GM12878 (cell line): ENCODE measurements at regions not wholly inside any gene's neighbourhood (a gene's known extent, or its start where the extent isn't known, plus 50 kb on each side); places are given as distances from the start of the nearest gene placed in this dataset.

ENCODE experiments used
- ATAC-seq: fragments of 200-7000 bp; cut with Tn5 transposase; 3 replicates; pipeline ENCODE4 v1.9.1; 2020; ENCODE audit warnings: mild to moderate bottlenecking, moderate library complexity
- BruUV-seq: library from RNA; stranded (reverse); fragments of 400-500 nt; replicated peaks from 2 replicates; lab custom pipeline; 2021; lab: Mats Ljungman, UMichigan
- CTCF ChIA-PET: fragments of 300-600 bp; sonication (Branson Sonifier 250); formaldehyde crosslinking; extraction: SDS; loops from one replicate; lab custom pipeline; 2021; ENCODE audit warnings: inconsistent platforms; lab: Yijun Ruan, JAX
- POLR2A ChIA-PET: fragments of 350-600 bp; formaldehyde crosslinking; extraction: SDS; loops from one replicate; lab custom pipeline; 2021; ENCODE audit warnings: inconsistent platforms; lab: Charles Lee
- RAD21 ChIA-PET: fragments of 300-600 bp; sonication (Branson Sonifier 250); formaldehyde crosslinking; loops from one replicate; lab custom pipeline; 2023; ENCODE audit warnings: antibody characterized with exemption; ENCODE audit not compliant: unreplicated experiment; lab: Charles Lee
- SMC1A ChIA-PET: fragments of 300-600 bp; sonication (Branson Sonifier 250); formaldehyde crosslinking; loops from one replicate; lab custom pipeline; 2023; ENCODE audit not compliant: unreplicated experiment, uncharacterized antibody; lab: Charles Lee
- DNase-seq: peaks from one replicate; pipeline ENCODE4 v3.0.0-alpha.2; 2011; ENCODE audit warnings: low read depth, low spot score
- FAIRE-seq: peaks from 3 replicates; lab custom pipeline; 2011; peaks lifted over from hg19 to GRCh38; lab: Jason Lieb, UNC
- H2AFZ ChIP-seq: 2 replicates; pipeline ENCODE4 v1.6.0; 2011; ENCODE audit warnings: low read depth, low read length, control low read depth; ENCODE audit not compliant: control insufficient read depth
- H3K27ac ChIP-seq: 2 replicates; pipeline ENCODE4 v1.5.1; 2011; ENCODE audit warnings: control low read depth; ENCODE audit not compliant: control insufficient read depth, insufficient read depth
- H3K27me3 ChIP-seq, 2 experiments: replicated peaks in 1 of 2; 2 replicates each; pipeline versions ENCODE4 v1.6.0 to v1.6.1; 2011; ENCODE audit warnings: low read length in 1 of 2; ENCODE audit not compliant: control insufficient read depth in 2 of 2, insufficient read depth in 2 of 2
- H3K36me3 ChIP-seq, 2 experiments: 2 replicates each; pipeline ENCODE4 v1.5.1; 2011; ENCODE audit warnings: low read length in 1 of 2; ENCODE audit not compliant: control insufficient read depth in 2 of 2, insufficient read depth in 2 of 2
- H3K4me1 ChIP-seq: 2 replicates; pipeline ENCODE4 v1.6.1; 2011; ENCODE audit warnings: mild to moderate bottlenecking, low read length, moderate library complexity, mixed read lengths; ENCODE audit not compliant: control insufficient read depth, insufficient read depth
- H3K4me2 ChIP-seq: 2 replicates; pipeline ENCODE4 v1.6.0; 2011; ENCODE audit warnings: control low read depth; ENCODE audit not compliant: control insufficient read depth, insufficient read depth
- H3K4me3 ChIP-seq: fragments of 200-600 bp; sonication (generic); 2 replicates; pipeline ENCODE4 v1.5.1; 2016
- H3K79me2 ChIP-seq: 2 replicates; pipeline ENCODE4 v1.6.0; 2011; ENCODE audit warnings: low read length; ENCODE audit not compliant: control insufficient read depth, insufficient read depth
- H3K9ac ChIP-seq: 2 replicates; pipeline ENCODE4 v1.8.0; 2011; ENCODE audit warnings: low read length, control low read depth, mixed read lengths; ENCODE audit not compliant: control insufficient read depth, insufficient read depth
- H3K9me3 ChIP-seq: replicated peaks from 3 replicates; pipeline ENCODE4 v1.5.1; 2011; ENCODE audit warnings: mild to moderate bottlenecking, low read length; ENCODE audit not compliant: control insufficient read depth, insufficient read depth
- H4K20me1 ChIP-seq: 2 replicates; pipeline ENCODE4 v1.6.0; 2011; ENCODE audit not compliant: control insufficient read depth, insufficient read depth
- DPF2 ChIP-seq: fragments of 450-650 bp; IDR thresholded peaks from 2 replicates; pipeline ENCODE4 v1.6.1; 2017; ENCODE audit warnings: mild to moderate bottlenecking
- FOXK2 ChIP-seq: fragments of 450-650 bp; IDR thresholded peaks from 2 replicates; pipeline ENCODE4 v1.6.1; 2017; ENCODE audit warnings: mild to moderate bottlenecking, moderate library complexity
- IRF4 ChIP-seq: IDR thresholded peaks from 2 replicates; pipeline ENCODE4 v1.6.1; 2011; ENCODE audit warnings: low read depth, low read length
- REST ChIP-seq: IDR thresholded peaks from 2 replicates; pipeline ENCODE4 v1.6.1; 2012; ENCODE audit warnings: mild to moderate bottlenecking, low read depth, low read length
- RUNX3 ChIP-seq: IDR thresholded peaks from 2 replicates; pipeline ENCODE4 v1.6.1; 2012; ENCODE audit warnings: low read length, inconsistent platforms
- SUPT20H ChIP-seq: IDR thresholded peaks from 2 replicates; pipeline ENCODE4 v1.6.1; 2011; ENCODE audit warnings: low read depth, mild to moderate bottlenecking, low read length, moderate library complexity, borderline replicate concordance; ENCODE audit not compliant: control insufficient read depth
- USF2 ChIP-seq: IDR thresholded peaks from 2 replicates; pipeline ENCODE4 v1.6.1; 2011; ENCODE audit warnings: low read depth, low read length, improper control_type of control experiment, borderline replicate concordance
- WRNIP1 ChIP-seq: IDR thresholded peaks from 2 replicates; pipeline ENCODE4 v1.6.1; 2011; ENCODE audit warnings: low read depth, low read length, improper control_type of control experiment, borderline replicate concordance
- ZBTB4 ChIP-seq: fragments of 450-650 bp; formaldehyde crosslinking; IDR thresholded peaks from 2 replicates; pipeline ENCODE4 v1.4.0; 2022; ENCODE audit warnings: mild to moderate bottlenecking, moderate library complexity
- ZBTB40 ChIP-seq: fragments of 450-650 bp; IDR thresholded peaks from 2 replicates; pipeline ENCODE4 v1.6.1; 2016; ENCODE audit warnings: mild to moderate bottlenecking, moderate library complexity, borderline replicate concordance
- ZNF274 ChIP-seq: IDR thresholded peaks from one replicate; pipeline ENCODE4 v1.8.0; 2011; ENCODE audit not compliant: insufficient read length, insufficient read depth
- WGBS: methylation state at CpG from one replicate; pipeline ENCODE4 v1.1.6; 2016; ENCODE audit warnings: low lambda C conversion rate; ENCODE audit not compliant: insufficient replicate concordance, insufficient coverage; ENCODE audit errors: missing lambda C conversion rate; 5-methylcytosine and 5-hydroxymethylcytosine counted together
- in situ Hi-C: fragments of 300-500 bp; cut with MboI; formaldehyde crosslinking; loops from 9 replicates; pipeline ENCODE4 v1.14.3; 2018; ENCODE audit warnings: mixed read lengths
- intact Hi-C: fragments of 100-400 bp; cut with micrococcal nuclease; formaldehyde crosslinking; loops from one replicate; pipeline ENCODE4 v1.14.2; 2022; ENCODE audit not compliant: unreplicated experiment

GRCh38 chr10:31694126-31694685 lies 234.4 kb downstream of the ARHGAP12 start:
- WGBS = 53% methylated on average over 6 of the region's 6 CpGs
- Histone ChIP-seq H3K9me3 (peaks cover 3% of the 10 kb centered on the region; the same call in 1 of the 3 replicates), H3K4me1 (no peaks in the 10 kb centered on the region), H3K36me3 (no peaks in the 10 kb centered on the region), H3K4me2 (no peak overlapping the region), H3K79me2 (no peaks in the 10 kb centered on the region), H3K27me3 (no peaks in the 10 kb centered on the region), H2AFZ (no peak overlapping the region), H3K27ac (no peak overlapping the region), H4K20me1 (no peaks in the 10 kb centered on the region), H3K9ac (no peak overlapping the region), H3K4me3 (no peak overlapping the region)
- CTCF ChIA-PET = no interaction called here
- no peak for DNase-seq
- ATAC-seq = no peak
- no peak for TF ChIP-seq ZBTB4
- TF ChIP-seq SUPT20H = no peak
- no peak for TF ChIP-seq ZBTB40
- TF ChIP-seq FOXK2 = no peak
- no peak for TF ChIP-seq WRNIP1
- TF ChIP-seq IRF4 = no peak
- no peak for TF ChIP-seq DPF2
- no peak for TF ChIP-seq REST
- no peak for TF ChIP-seq USF2
- TF ChIP-seq RUNX3 = no peak
- no peak for TF ChIP-seq ZNF274
- POLR2A ChIA-PET = no interaction called here
- intact Hi-C loops (no loop called here), in situ Hi-C loops (no loop called here)
- RAD21 ChIA-PET = no interaction called here
- no peak for FAIRE-seq
- SMC1A ChIA-PET = no interaction called here
- no TSS peak for BruUV-seq
